Upper lobe of left lung (tissue), 6 donors: ENCODE measurements at regions not wholly inside any gene's neighbourhood (a gene's known extent, or its start where the extent isn't known, plus 50 kb on each side); places are given as distances from the start of the nearest gene placed in this dataset.

Experiments
- ATAC-seq, 2 donors: fragments of 200-7000 bp; cut with Tn5 transposase; one replicate each; pipeline ENCODE4 v1.9.1; 2022; ENCODE audit warnings: mild to moderate bottlenecking in 2 of 2, moderate library complexity in 2 of 2; ENCODE audit not compliant: low FRiP score in 2 of 2
- DNase-seq, 2 donors: peaks; one replicate each; pipeline ENCODE4 v3.0.0-alpha.2; 2019 to 2020
- H3K27ac ChIP-seq, 4 donors: fragments of 200-600 bp; sonication (generic); one replicate each; pipeline ENCODE4 v1.5.1; 2016 to 2019
- H3K27me3 ChIP-seq, 4 donors: fragments of 200-600 bp; sonication (generic); one replicate each; pipeline ENCODE4 v1.5.1; 2017 to 2019
- H3K36me3 ChIP-seq, 4 donors: fragments of 200-600 bp; sonication (generic); one replicate each; pipeline ENCODE4 v1.5.1; 2016 to 2019
- H3K4me1 ChIP-seq, 4 donors: fragments of 200-600 bp; sonication (generic); one replicate each; pipeline ENCODE4 v1.5.1; 2018 to 2019
- H3K4me3 ChIP-seq, 4 donors: fragments of 200-600 bp; sonication (generic); one replicate each; pipeline ENCODE4 v1.5.1; 2017 to 2019; ENCODE audit warnings: mild to moderate bottlenecking in 2 of 4, moderate library complexity in 1 of 4
- H3K9me3 ChIP-seq, 4 donors: fragments of 200-600 bp; sonication (generic); one replicate each; pipeline ENCODE4 v1.5.1; 2018 to 2019
- EP300 ChIP-seq, 4 donors: sonication (generic); formaldehyde crosslinking; IDR thresholded peaks; one replicate each; pipeline ENCODE4 v1.5.1; 2017; ENCODE audit warnings: antibody characterized with exemption in 4 of 4, control low read depth in 2 of 4
- POLR2A ChIP-seq, 4 donors: fragments of 450-650 bp; IDR thresholded peaks; one replicate each; pipeline ENCODE4 v1.5.1; 2016 to 2017; ENCODE audit warnings: antibody characterized with exemption in 4 of 4, mild to moderate bottlenecking in 2 of 4
- POLR2AphosphoS5 ChIP-seq, 2 donors: sonication (generic); formaldehyde crosslinking; IDR thresholded peaks; one replicate each; pipeline ENCODE4 v1.5.1; 2017; ENCODE audit warnings: antibody characterized with exemption in 2 of 2
- WGBS, 2 donors: methylation state at CpG; one replicate each; pipeline ENCODE4 v1.1.5; 2017 to 2018; 5-methylcytosine and 5-hydroxymethylcytosine counted together
- TF ChIP-seq, protein P1 (sequence below), 6 experiments: fragments of 450-650 bp in 4 of 6; fragments of 200-600 bp in 2 of 6; sonication (generic) in 2 of 6; IDR thresholded peaks; one replicate each; pipeline ENCODE4 v1.5.1; 2016 to 2019; ENCODE audit warnings: antibody characterized with exemption in 6 of 6
- donor health status: DM: no; HTN: no; CAD: no; lungs with moderate emphysema.
- donor health status: DM: no; HTN: yes; CAD: no; lungs with severe emphysema.

- Histone ChIP-seq H3K27ac (no peak overlapping the region), H3K4me1 (no peaks in the 10 kb centered on the region), H3K9me3 (no peaks in the 10 kb centered on the region), H3K27me3 (no peaks in the 10 kb centered on the region), H3K4me3 (no peak overlapping the region), H3K36me3 (no peaks in the 10 kb centered on the region)
- 86 to 100% methylated on average over 1 of the region's 1 CpG for WGBS, 2 donors
- ATAC-seq (no peak), DNase-seq (no peak)
- TF ChIP-seq POLR2AphosphoS5 (IDR thresholded peaks at IDR 0.05), result no peak
- TF ChIP-seq, protein P1, sequence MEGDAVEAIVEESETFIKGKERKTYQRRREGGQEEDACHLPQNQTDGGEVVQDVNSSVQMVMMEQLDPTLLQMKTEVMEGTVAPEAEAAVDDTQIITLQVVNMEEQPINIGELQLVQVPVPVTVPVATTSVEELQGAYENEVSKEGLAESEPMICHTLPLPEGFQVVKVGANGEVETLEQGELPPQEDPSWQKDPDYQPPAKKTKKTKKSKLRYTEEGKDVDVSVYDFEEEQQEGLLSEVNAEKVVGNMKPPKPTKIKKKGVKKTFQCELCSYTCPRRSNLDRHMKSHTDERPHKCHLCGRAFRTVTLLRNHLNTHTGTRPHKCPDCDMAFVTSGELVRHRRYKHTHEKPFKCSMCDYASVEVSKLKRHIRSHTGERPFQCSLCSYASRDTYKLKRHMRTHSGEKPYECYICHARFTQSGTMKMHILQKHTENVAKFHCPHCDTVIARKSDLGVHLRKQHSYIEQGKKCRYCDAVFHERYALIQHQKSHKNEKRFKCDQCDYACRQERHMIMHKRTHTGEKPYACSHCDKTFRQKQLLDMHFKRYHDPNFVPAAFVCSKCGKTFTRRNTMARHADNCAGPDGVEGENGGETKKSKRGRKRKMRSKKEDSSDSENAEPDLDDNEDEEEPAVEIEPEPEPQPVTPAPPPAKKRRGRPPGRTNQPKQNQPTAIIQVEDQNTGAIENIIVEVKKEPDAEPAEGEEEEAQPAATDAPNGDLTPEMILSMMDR (IDR thresholded peaks at IDR 0.05), result no peak
These were observed 266.9 kb downstream of the TOX3 start for GRCh38 chr16:52280086-52280485.

DNA sequence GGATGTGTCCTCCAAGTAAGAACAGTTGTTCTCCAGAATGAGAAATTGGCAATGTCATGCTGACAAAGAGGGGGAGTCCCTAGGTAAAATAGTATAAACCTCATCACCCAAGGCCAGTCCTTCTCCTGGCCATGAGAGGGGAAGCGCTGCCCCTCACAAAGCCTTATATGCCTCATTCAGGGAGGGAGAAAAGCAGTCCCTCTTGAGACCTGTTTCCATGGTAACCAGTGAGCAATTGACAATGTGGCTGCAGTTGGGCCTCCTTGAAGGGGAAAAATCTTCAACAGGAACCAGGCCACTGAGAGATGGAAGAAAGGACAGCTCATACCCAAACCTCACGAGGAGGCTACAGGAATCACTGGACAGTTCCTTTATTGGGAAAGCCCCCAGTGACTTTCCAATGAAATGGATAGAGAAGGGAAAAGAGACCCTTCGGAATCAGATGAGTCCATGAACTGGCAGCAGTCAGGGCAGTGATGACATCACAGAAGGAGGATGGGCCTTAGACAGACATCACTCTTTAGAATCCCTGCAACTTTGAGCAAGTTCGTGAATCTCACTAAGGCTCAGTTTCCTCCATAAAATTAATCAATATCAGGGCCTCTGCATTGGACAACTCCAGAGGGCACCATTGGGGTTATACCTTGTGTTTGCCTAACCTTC is 275.7 kb downstream of the TOX3 start:
- no peak for ATAC-seq
- TF ChIP-seq, protein P1 (IDR thresholded peaks at IDR 0.05), result no peak
- Histone ChIP-seq H3K4me1 (no peaks in the 10 kb centered on the region), H3K27ac (no peak overlapping the region), H3K4me3 (no peak overlapping the region), H3K27me3 (no peaks in the 10 kb centered on the region), H3K36me3 (no peaks in the 10 kb centered on the region), H3K9me3 (no peaks in the 10 kb centered on the region)
- DNase-seq, result no peak
- 77 to 91% methylated on average over 4 of the region's 4 CpGs for WGBS, 2 donors

DNA sequence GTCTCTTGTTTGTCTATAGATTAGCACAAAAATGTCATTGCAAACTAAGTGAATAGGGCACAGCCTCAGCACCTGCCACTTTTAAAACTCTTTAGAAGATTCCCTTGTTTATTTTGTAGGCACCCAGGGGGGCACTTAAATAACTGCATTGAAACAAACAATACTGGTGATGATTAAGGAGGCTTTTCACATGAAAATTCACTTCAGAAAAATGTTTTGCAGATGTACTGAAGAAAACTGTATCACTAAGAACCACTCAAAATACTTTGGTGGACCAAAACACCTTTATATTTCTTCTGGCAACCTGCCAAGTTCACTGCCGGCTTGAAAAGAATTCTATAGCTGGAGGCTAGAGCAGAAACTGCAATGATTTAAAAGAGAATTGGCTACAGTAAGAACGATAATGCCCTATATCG is 281.5 kb downstream of the TOX3 start:
- Histone ChIP-seq H3K4me1 (no peaks in the 10 kb centered on the region), H3K27ac (no peak overlapping the region), H3K27me3 (no peaks in the 10 kb centered on the region), H3K4me3 (no peak overlapping the region), H3K36me3 (no peaks in the 10 kb centered on the region), H3K9me3 (no peaks in the 10 kb centered on the region)
- DNase-seq (no peak), ATAC-seq (no peak)
- TF ChIP-seq POLR2A (IDR thresholded peaks at IDR 0.05) (no peak), POLR2AphosphoS5 (IDR thresholded peaks at IDR 0.05) (no peak), EP300 (IDR thresholded peaks at IDR 0.05) (no peak)
- TF ChIP-seq, protein P1 (IDR thresholded peaks at IDR 0.05), result no peak
- WGBS, 2 donors, result 14 to 26% methylated on average over 3 of the region's 3 CpGs

DNA sequence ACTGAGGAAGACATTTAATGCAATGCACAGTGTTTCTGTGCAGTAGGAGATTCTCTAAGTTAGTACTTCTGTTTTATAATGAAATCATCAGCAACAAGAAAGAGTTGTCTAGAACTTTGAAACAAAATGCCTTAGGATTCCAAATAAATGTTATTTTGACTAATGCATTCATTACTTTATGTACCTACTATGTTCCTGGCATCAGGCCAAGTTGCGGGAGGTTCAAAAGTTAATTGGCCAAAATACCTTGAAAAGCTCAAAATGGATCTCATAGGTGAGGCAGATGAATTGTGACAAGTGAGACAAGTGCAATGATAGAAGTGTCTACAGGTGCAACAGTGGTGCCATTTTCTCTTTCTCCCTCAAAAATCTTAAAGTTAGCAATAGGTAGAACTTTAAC is 289.4 kb downstream of the TOX3 start:
- Histone ChIP-seq H3K4me3 (no peak overlapping the region), H3K27ac (no peak overlapping the region), H3K4me1 (no peaks in the 10 kb centered on the region), H3K27me3 (no peaks in the 10 kb centered on the region), H3K36me3 (no peaks in the 10 kb centered on the region), H3K9me3 (no peaks in the 10 kb centered on the region)
- WGBS, 2 donors, result 78 to 81% methylated on average over 1 of the region's 1 CpG
- DNase-seq, result no peak
- no peak for TF ChIP-seq EP300 (IDR thresholded peaks at IDR 0.05)
- no peak for TF ChIP-seq POLR2A (IDR thresholded peaks at IDR 0.05)
- no peak for ATAC-seq

DNA sequence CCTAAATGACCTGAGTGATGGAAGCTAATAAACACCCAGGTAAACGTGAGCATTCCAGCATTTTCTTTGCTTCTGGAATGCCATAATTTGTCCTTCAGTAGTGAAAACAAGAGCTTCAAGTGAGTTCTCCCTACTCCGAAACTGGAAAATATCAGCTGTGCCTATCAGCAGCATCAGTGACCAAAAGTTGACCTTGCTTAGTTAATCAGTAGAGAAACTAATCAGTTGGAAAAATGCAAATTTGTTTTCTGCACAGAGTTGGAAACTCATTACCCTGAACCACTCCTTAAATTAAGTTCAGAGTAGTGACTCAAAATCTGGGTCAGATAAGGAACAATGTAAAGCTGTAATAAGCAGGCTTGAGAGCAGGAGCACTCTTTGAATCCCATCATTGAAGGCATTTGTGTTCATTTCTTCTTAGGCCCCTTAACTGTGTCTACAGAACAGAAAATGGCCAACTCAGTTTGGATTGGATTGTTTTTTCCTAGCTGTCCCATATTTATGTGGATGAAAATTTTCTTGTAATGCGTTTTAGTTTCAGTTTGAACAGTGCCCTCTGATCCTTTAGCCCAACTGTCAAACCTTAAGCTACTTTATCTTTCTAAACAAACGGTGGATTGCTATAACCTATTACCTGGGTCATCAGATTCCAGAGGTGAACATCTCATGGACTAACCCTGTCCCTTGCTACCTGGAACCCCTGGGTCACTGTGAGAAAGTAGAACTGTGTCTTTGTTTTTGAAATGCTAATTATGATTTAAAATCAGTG is 290.4 kb downstream of the TOX3 start:
- DNase-seq (no peak), ATAC-seq (no peak)
- Histone ChIP-seq H3K27me3 (no peaks in the 10 kb centered on the region), H3K27ac (no peak overlapping the region), H3K4me1 (no peaks in the 10 kb centered on the region), H3K9me3 (no peaks in the 10 kb centered on the region), H3K4me3 (no peak overlapping the region), H3K36me3 (no peaks in the 10 kb centered on the region)
- 70 to 80% methylated on average over 4 of the region's 4 CpGs for whole genome bisulfite sequencing, 2 donors
- no peak for TF ChIP-seq POLR2AphosphoS5 (IDR thresholded peaks at IDR 0.05)
- TF ChIP-seq POLR2A (IDR thresholded peaks at IDR 0.05), result no peak
- no peak for TF ChIP-seq EP300 (IDR thresholded peaks at IDR 0.05)
- TF ChIP-seq, protein P1 (IDR thresholded peaks at IDR 0.05), result no peak
